HepG2 (cell line): ENCODE measurements at regions not wholly inside any gene's neighbourhood (a gene's known extent, or its start where the extent isn't known, plus 50 kb on each side); places are given as distances from the start of the nearest gene placed in this dataset.

Source experiments
- ATAC-seq: fragments of 200-7000 bp; cut with Tn5 transposase; 3 replicates; pipeline ENCODE4 v1.9.1; 2020; ENCODE audit warnings: mild to moderate bottlenecking, moderate library complexity
- BruUV-seq: library from RNA; stranded (reverse); fragments of 400-500 nt; replicated peaks from 2 replicates; lab custom pipeline; 2021; lab: Mats Ljungman, UMichigan
- CTCF ChIA-PET: fragments of 300-600 bp; formaldehyde crosslinking; extraction: SDS; loops from one replicate; lab custom pipeline; 2021; ENCODE audit warnings: low total read pairs, inconsistent platforms, low intra/inter-chr PET ratio; lab: Yijun Ruan, JAX
- POLR2A ChIA-PET: fragments of 350-600 bp; sonication (Branson Sonifier 250); formaldehyde crosslinking; loops from one replicate; lab custom pipeline; 2020; ENCODE audit warnings: antibody characterized with exemption, inconsistent platforms; lab: Yijun Ruan, JAX
- DNase-seq: peaks from one replicate; pipeline ENCODE4 v3.0.0-alpha.2; 2015; ENCODE audit warnings: low spot score
- FAIRE-seq: peaks from 3 replicates; lab custom pipeline; 2011; peaks lifted over from hg19 to GRCh38; lab: Jason Lieb, UNC
- H2AFZ ChIP-seq: one replicate; pipeline ENCODE4 v1.6.1; 2011; ENCODE audit warnings: low read length, inconsistent platforms
- H3K27ac ChIP-seq: fragments of 300-600 bp; 3 replicates; pipeline ENCODE4 v1.8.0; 2011; ENCODE audit warnings: mixed run types, mild to moderate bottlenecking, mixed read lengths, low read length, inconsistent platforms; ENCODE audit not compliant: insufficient read depth; ENCODE audit errors: extremely low read length
- H3K27me3 ChIP-seq, 2 experiments: fragments of 200-600 bp in 1 of 2; 2 replicates in 1 of 2; 3 replicates in 1 of 2; pipeline versions ENCODE4 v1.6.0 to v1.8.0; 2011; ENCODE audit warnings: low read length in 2 of 2, mild to moderate bottlenecking in 2 of 2, moderate library complexity in 2 of 2, inconsistent platforms in 1 of 2; ENCODE audit not compliant: insufficient read depth in 2 of 2, control insufficient read depth in 1 of 2
- H3K36me3 ChIP-seq, 2 experiments: fragments of 200-600 bp in 1 of 2; replicated peaks in 1 of 2; 2 replicates in 1 of 2; 3 replicates in 1 of 2; pipeline versions ENCODE4 v1.5.1 to v1.8.0; 2011; ENCODE audit warnings: low read length in 2 of 2, inconsistent platforms in 1 of 2; ENCODE audit not compliant: insufficient read depth in 2 of 2, control insufficient read depth in 1 of 2
- H3K4me1 ChIP-seq: 2 replicates; pipeline ENCODE4 v1.5.1; 2012; ENCODE audit warnings: low read length, inconsistent platforms; ENCODE audit not compliant: insufficient read depth
- H3K4me2 ChIP-seq: 2 replicates; pipeline ENCODE4 v1.6.0; 2011; ENCODE audit warnings: low read depth, low read length, inconsistent platforms
- H3K4me3 ChIP-seq, 3 experiments: fragments of 200-600 bp in 1 of 3; sonication (generic), shearing (Covaris generic) in 1 of 3; replicated peaks in 1 of 3; 2 replicates each; pipeline ENCODE4 v1.5.1; 2011 to 2016; ENCODE audit warnings: low read length in 3 of 3, inconsistent platforms in 2 of 3, low read depth in 2 of 3, mild to moderate bottlenecking in 2 of 3, control low read depth in 1 of 3, mixed read lengths in 1 of 3; ENCODE audit not compliant: insufficient read depth in 1 of 3
- H3K79me2 ChIP-seq: one replicate; pipeline ENCODE4 v1.6.1; 2011; ENCODE audit warnings: low read length, inconsistent platforms; ENCODE audit not compliant: insufficient read depth
- H3K9ac ChIP-seq: 2 replicates; pipeline ENCODE4 v1.6.0; 2011; ENCODE audit warnings: mild to moderate bottlenecking, low read depth, low read length, inconsistent platforms; ENCODE audit not compliant: insufficient read depth
- H3K9me3 ChIP-seq: 2 replicates; pipeline ENCODE4 v1.5.1; 2012; ENCODE audit warnings: mild to moderate bottlenecking, low read length
- H4K20me1 ChIP-seq: 2 replicates; pipeline ENCODE4 v1.6.0; 2011; ENCODE audit warnings: inconsistent platforms, mild to moderate bottlenecking, low read length, moderate library complexity; ENCODE audit not compliant: insufficient read depth
- CTCF ChIP-seq: sonication (generic); formaldehyde crosslinking; IDR thresholded peaks from 2 replicates; pipeline ENCODE4 v1.5.0; 2020; ENCODE audit warnings: mild to moderate bottlenecking, missing genetic modification reagents, moderate library complexity
- HINFP ChIP-seq: sonication (generic); formaldehyde crosslinking; IDR thresholded peaks from 2 replicates; pipeline ENCODE4 v1.4.0; 2020; ENCODE audit warnings: low read depth, mild to moderate bottlenecking, missing genetic modification reagents
- ZNF256 ChIP-seq: sonication (generic); formaldehyde crosslinking; conservative IDR thresholded peaks from 2 replicates; pipeline ENCODE4 v1.4.0; 2020; ENCODE audit warnings: missing genetic modification reagents
- WGBS: methylation state at CpG from one replicate; pipeline ENCODE4 v1.1.6; 2017; ENCODE audit warnings: low lambda C conversion rate; 5-methylcytosine and 5-hydroxymethylcytosine counted together
- in situ Hi-C: cut with HindIII; loops from 2 replicates; pipeline ENCODE4 v1.10.0; 2017; ENCODE audit warnings: low pct_unique_long_range_greater_than_20kb; ENCODE audit not compliant: extremely low pct_ligation_motif_present
- intact Hi-C: fragments of 100-400 bp; cut with micrococcal nuclease; formaldehyde crosslinking; loops from one replicate; pipeline ENCODE4 v1.10.0; 2022; ENCODE audit not compliant: unreplicated experiment
- TF ChIP-seq, protein P1 (sequence below): IDR thresholded peaks from 2 replicates; pipeline ENCODE4 v1.6.1; 2016; ENCODE audit warnings: missing compliant biosample characterization, missing genetic modification reagents, borderline replicate concordance

DNA sequence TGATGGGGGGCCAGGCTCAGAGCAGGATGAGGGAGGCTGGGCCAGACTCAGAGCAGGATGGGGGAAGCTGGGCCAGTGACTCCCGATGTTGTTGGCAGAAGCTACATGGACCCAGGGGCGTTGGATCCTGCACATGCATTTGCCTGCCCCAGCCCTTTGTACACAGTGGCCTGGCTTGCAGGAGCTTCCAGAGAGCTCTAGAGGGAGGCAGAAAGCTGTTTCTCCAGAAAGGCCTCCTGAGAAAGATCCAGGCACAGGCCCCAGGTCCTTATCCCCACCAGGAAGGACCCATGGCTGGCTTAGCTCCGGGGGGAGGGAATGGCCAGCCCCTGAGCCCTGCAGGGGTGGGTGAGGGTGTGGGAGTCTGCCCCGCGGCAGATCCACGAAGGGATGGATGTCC lies 106.6 kb upstream of the ACTRT2 start:
- no peak overlapping the region for H2AFZ ChIP-seq
- 9% methylated on average over 6 of the region's 6 CpGs for WGBS
- peaks cover 6 to 41% of the 10 kb centered on the region in 2 experiments; a peak in 4 of 5 replicates for H3K27me3 ChIP-seq
- no peak overlapping the region for H3K27ac ChIP-seq
- TF ChIP-seq, protein P1, sequence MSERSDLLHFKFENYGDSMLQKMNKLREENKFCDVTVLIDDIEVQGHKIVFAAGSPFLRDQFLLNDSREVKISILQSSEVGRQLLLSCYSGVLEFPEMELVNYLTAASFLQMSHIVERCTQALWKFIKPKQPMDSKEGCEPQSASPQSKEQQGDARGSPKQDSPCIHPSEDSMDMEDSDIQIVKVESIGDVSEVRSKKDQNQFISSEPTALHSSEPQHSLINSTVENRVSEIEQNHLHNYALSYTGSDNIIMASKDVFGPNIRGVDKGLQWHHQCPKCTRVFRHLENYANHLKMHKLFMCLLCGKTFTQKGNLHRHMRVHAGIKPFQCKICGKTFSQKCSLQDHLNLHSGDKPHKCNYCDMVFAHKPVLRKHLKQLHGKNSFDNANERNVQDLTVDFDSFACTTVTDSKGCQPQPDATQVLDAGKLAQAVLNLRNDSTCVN = peak; percentile 49; the same call in 1 of the 2 replicates
- no peak for TF ChIP-seq ZNF256 (CRISPR knock-in tag)
- peak; percentile 18; the same call in 1 of the 2 replicates for TF ChIP-seq CTCF
- no peak for TF ChIP-seq HINFP (CRISPR knock-in tag)
- H3K4me1 ChIP-seq = no peaks in the 10 kb centered on the region
- ChIA-PET CTCF (no interaction called here), POLR2A (no interaction called here)
- in situ Hi-C loops (no loop called here), intact Hi-C loops (no loop called here)
- no peak overlapping the region for H3K4me3 ChIP-seq
- DNase-seq = no peak
- 0 out of 2 replicates have a peak, but pooled peaks cover 2% of the 10 kb centered on the region for H4K20me1 ChIP-seq
- no peak overlapping the region for H3K4me2 ChIP-seq
- no peak overlapping the region for H3K9ac ChIP-seq
- no peaks in the 10 kb centered on the region for H3K79me2 ChIP-seq
- no peaks in the 10 kb centered on the region for H3K36me3 ChIP-seq
- no peak for FAIRE-seq
- peak; percentile 26; the same call in 1 of the 3 replicates for ATAC-seq
- BruUV-seq = no TSS peak
- no peaks in the 10 kb centered on the region for H3K9me3 ChIP-seq
